MM.1S (cell line): ENCODE measurements at regions not wholly inside any gene's neighbourhood (a gene's known extent, or its start where the extent isn't known, plus 50 kb on each side); places are given as distances from the start of the nearest gene placed in this dataset.

Experiments used
- DNase-seq: peaks from one replicate; pipeline ENCODE4 v3.0.0-alpha.2; 2015
- H2AFZ ChIP-seq: fragments of 300-600 bp; sonication (generic); 2 replicates; pipeline ENCODE4 v1.6.0; 2016; ENCODE audit warnings: antibody characterized with exemption, low read length
- H3F3A ChIP-seq: fragments of 300-600 bp; sonication (generic); 2 replicates; pipeline ENCODE4 v1.6.1; 2016; ENCODE audit warnings: mild to moderate bottlenecking, antibody characterized with exemption, low read length, moderate library complexity, mixed read lengths; ENCODE audit not compliant: insufficient read depth
- H3K27ac ChIP-seq: fragments of 300-600 bp; sonication (generic); 2 replicates; pipeline ENCODE4 v1.5.1; 2016; ENCODE audit warnings: mild to moderate bottlenecking, low read length
- H3K27me3 ChIP-seq: fragments of 300-600 bp; sonication (generic); replicated peaks from 2 replicates; pipeline ENCODE4 v1.6.0; 2016; ENCODE audit warnings: low read length; ENCODE audit not compliant: insufficient read depth
- H3K36me3 ChIP-seq: fragments of 300-600 bp; sonication (generic); replicated peaks from 2 replicates; pipeline ENCODE4 v1.6.1; 2016; ENCODE audit warnings: mild to moderate bottlenecking, low read length, mixed read lengths; ENCODE audit not compliant: insufficient read depth
- H3K4me1 ChIP-seq: fragments of 300-600 bp; sonication (generic); 2 replicates; pipeline ENCODE4 v1.6.1; 2016; ENCODE audit warnings: low read length, mixed read lengths
- H3K4me2 ChIP-seq: fragments of 300-600 bp; sonication (generic); 2 replicates; pipeline ENCODE4 v1.6.0; 2016; ENCODE audit warnings: low read depth, low read length
- H3K4me3 ChIP-seq: fragments of 300-600 bp; sonication (generic); 2 replicates; pipeline ENCODE4 v1.5.1; 2016; ENCODE audit warnings: low read length, mixed read lengths
- H3K79me2 ChIP-seq: fragments of 300-600 bp; sonication (generic); 2 replicates; pipeline ENCODE4 v1.6.1; 2016; ENCODE audit warnings: mixed run types, low read length, mixed read lengths
- H3K9ac ChIP-seq: fragments of 300-600 bp; sonication (generic); 2 replicates; pipeline ENCODE4 v1.6.1; 2016; ENCODE audit warnings: low read length, mixed read lengths
- H3K9me2 ChIP-seq: fragments of 300-600 bp; sonication (generic); replicated peaks from 2 replicates; pipeline ENCODE4 v1.6.1; 2016; ENCODE audit warnings: mild to moderate bottlenecking, low read length, mixed read lengths; ENCODE audit not compliant: insufficient read depth
- H3K9me3 ChIP-seq: fragments of 300-600 bp; sonication (generic); replicated peaks from 2 replicates; pipeline ENCODE4 v1.6.1; 2016; ENCODE audit warnings: mild to moderate bottlenecking, low read length, mixed read lengths; ENCODE audit not compliant: insufficient read depth
- H4K20me1 ChIP-seq: fragments of 300-600 bp; sonication (generic); 2 replicates; pipeline ENCODE4 v1.6.1; 2016; ENCODE audit warnings: mild to moderate bottlenecking, low read length, moderate library complexity, mixed read lengths; ENCODE audit not compliant: insufficient read depth
- EZH2 ChIP-seq: fragments of 300-600 bp; sonication (generic); optimal IDR thresholded peaks from 2 replicates; pipeline ENCODE3; 2017; ENCODE audit warnings: low read depth, mild to moderate bottlenecking, antibody characterized with exemption, low read length, mixed read lengths
- EZH2phosphoT487 ChIP-seq: fragments of 300-600 bp; sonication (generic); IDR thresholded peaks from 2 replicates; pipeline ENCODE4 v1.6.1; 2018; ENCODE audit warnings: antibody characterized with exemption, low read length
- TF ChIP-seq, protein P1 (sequence below): fragments of 300-600 bp; sonication (generic); IDR thresholded peaks from 2 replicates; pipeline ENCODE4 v1.5.1; 2016; ENCODE audit warnings: antibody characterized with exemption, low read length, mixed read lengths

DNA sequence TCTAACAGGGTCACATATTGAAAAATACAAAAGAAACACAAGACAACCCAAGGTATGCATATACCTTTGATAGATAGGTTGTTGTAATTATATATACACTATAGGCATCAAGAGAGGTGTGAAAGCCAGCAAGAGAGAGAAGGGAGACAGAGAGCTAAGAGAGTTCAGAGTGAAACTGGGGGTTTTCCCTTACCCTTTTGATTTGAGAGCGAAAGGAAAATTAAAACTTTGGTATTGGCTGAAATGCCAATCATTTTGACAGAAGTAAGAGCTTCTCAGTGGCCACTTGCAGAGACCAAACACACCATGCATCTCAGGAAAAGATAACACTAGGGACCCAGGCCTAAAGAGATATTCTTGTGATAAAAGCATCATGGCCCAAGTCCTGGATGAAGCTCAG is 183.6 kb downstream of the SHOX2 start:
- peak; percentile 63 for DNase-seq
- peaks cover 14% of the 10 kb centered on the region for H3K4me1 ChIP-seq

DNA sequence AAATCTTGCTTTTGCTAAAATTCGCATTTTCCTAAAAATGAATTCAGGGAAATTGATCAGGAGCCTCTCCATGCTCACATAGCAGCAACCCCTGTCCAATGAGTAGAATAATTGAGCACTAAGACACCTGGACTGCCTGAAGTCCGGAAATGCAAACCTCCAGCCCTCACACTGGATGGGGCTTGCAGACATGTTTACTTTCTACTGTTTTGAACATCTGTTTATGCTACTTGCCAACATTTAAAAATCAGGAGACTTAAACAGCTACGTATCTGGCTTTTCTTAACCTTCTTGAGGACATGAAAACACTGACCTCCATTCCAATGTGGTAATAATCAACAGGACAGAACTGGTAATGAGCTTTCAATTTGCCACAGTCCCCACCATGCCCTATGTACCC is 184.4 kb downstream of the SHOX2 start:
- peaks cover 14% of the 10 kb centered on the region for H3K4me1 ChIP-seq
- H3K4me3 ChIP-seq = no peak overlapping the region
- H3K4me2 ChIP-seq = peak overlapping the region; percentile 5; the same call in 1 of the 2 replicates
- no peaks in the 10 kb centered on the region for H3K36me3 ChIP-seq
- H3K79me2 ChIP-seq = no peaks in the 10 kb centered on the region
- peak; percentile 27 for DNase-seq
- H3K27me3 ChIP-seq = no peaks in the 10 kb centered on the region
- no peak overlapping the region for H3K27ac ChIP-seq
- no peaks in the 10 kb centered on the region for H4K20me1 ChIP-seq
- no peak overlapping the region for H3K9ac ChIP-seq
- H3K9me2 ChIP-seq = no peaks in the 10 kb centered on the region
- no peaks in the 10 kb centered on the region for H3K9me3 ChIP-seq
- no peaks in the 10 kb centered on the region for H3F3A ChIP-seq
- TF ChIP-seq EZH2 (no peak), EZH2phosphoT487 (no peak)
- TF ChIP-seq, protein P1, sequence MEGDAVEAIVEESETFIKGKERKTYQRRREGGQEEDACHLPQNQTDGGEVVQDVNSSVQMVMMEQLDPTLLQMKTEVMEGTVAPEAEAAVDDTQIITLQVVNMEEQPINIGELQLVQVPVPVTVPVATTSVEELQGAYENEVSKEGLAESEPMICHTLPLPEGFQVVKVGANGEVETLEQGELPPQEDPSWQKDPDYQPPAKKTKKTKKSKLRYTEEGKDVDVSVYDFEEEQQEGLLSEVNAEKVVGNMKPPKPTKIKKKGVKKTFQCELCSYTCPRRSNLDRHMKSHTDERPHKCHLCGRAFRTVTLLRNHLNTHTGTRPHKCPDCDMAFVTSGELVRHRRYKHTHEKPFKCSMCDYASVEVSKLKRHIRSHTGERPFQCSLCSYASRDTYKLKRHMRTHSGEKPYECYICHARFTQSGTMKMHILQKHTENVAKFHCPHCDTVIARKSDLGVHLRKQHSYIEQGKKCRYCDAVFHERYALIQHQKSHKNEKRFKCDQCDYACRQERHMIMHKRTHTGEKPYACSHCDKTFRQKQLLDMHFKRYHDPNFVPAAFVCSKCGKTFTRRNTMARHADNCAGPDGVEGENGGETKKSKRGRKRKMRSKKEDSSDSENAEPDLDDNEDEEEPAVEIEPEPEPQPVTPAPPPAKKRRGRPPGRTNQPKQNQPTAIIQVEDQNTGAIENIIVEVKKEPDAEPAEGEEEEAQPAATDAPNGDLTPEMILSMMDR = no peak
- H2AFZ ChIP-seq = no peak overlapping the region

More for the DNA sequence above, 183.6 kb downstream of the SHOX2 start:
- H3K9me2 ChIP-seq = no peaks in the 10 kb centered on the region
- no peaks in the 10 kb centered on the region for H3K27me3 ChIP-seq
- no peak overlapping the region for H3K9ac ChIP-seq
- H3K27ac ChIP-seq = no peak overlapping the region
- no peak overlapping the region for H3K4me3 ChIP-seq
- TF ChIP-seq EZH2phosphoT487 = no peak
- no peak for TF ChIP-seq EZH2
- TF ChIP-seq, protein P1 = no peak
- peak overlapping the region; percentile 5; the same call in 1 of the 2 replicates for H3K4me2 ChIP-seq
- no peaks in the 10 kb centered on the region for H3K9me3 ChIP-seq
- H2AFZ ChIP-seq = no peak overlapping the region
- H3K79me2 ChIP-seq = no peaks in the 10 kb centered on the region
- H3K36me3 ChIP-seq = no peaks in the 10 kb centered on the region
- no peaks in the 10 kb centered on the region for H3F3A ChIP-seq
- no peaks in the 10 kb centered on the region for H4K20me1 ChIP-seq

DNA sequence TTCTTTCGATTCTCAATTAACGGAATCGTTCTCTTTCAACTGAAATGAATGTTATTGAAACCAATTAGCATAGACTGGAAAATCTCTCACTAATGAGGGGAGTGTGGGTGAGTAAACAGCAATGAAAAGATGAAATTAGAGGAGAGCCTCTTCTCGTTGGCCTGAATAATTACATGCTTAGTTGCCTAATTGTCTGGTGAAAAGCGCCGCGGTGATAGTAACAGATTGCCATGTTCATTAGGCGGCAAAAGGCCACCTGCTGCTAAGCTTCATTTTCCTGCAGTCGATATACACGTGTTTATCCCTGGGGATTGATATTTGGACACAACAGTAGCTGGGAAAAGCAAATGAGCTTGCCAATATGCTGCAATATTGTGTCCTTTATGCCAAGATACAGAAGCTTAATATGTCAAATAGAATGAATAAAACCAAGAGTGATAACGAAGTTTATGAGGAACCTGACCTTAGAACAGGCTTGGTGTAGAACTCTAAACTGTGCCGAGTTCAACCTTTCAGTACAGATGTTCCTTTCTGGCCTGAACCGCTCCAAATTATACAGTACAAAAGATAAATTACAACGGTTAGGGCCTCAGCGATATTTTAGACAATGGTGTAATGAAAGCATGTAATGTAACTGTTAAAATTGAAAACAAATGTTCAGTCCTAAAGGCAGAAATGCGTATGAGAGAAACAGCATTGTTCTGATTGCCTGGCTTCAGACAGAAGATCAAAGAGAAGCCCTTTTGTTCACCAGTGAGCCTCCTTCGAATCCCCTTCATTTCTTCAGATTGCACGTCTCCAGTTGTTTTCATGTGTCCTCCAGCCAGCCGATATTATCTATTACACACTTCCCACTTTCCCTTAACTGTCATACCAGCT is 185.2 kb downstream of the SHOX2 start:
- Histone ChIP-seq H4K20me1 (no peaks in the 10 kb centered on the region), H2AFZ (no peak overlapping the region), H3K36me3 (no peaks in the 10 kb centered on the region), H3K27me3 (no peaks in the 10 kb centered on the region), H3K9me3 (no peaks in the 10 kb centered on the region), H3K27ac (no peak overlapping the region), H3K79me2 (no peaks in the 10 kb centered on the region), H3K4me2 (no peak overlapping the region), H3K9ac (no peak overlapping the region), H3F3A (no peaks in the 10 kb centered on the region), H3K4me1 (peaks cover 14% of the 10 kb centered on the region), H3K9me2 (no peaks in the 10 kb centered on the region), H3K4me3 (no peak overlapping the region)
- DNase-seq = no peak
- TF ChIP-seq, protein P1 = no peak
- no peak for TF ChIP-seq EZH2
- TF ChIP-seq EZH2phosphoT487 = no peak
